ENCODE measurements at regions not wholly inside any gene's neighbourhood (a gene's known extent, or its start where the extent isn't known, plus 50 kb on each side); places are given as distances from the start of the nearest gene placed in this dataset.

- no peak overlapping the region for H3K4me3 ChIP-seq (ENCODE audit: extremely low read depth in 1 of 4, insufficient read depth in 2 of 4, low read depth in 3 of 4, low read length in 4 of 4)
- no peak overlapping the region for H3K4ac ChIP-seq (replicated peaks; ENCODE audit: insufficient read length, low read depth, low read length)
- H3K9me3 ChIP-seq (ENCODE audit: insufficient read depth in 2 of 2, low read depth in 1 of 2, low read length in 1 of 2), result no peaks in the 10 kb centered on the region
- no peak overlapping the region for H2BK20ac ChIP-seq (ENCODE audit: low read length)
- no peaks in the 10 kb centered on the region for H3K36me3 ChIP-seq (ENCODE audit: control insufficient read depth in 2 of 4, insufficient read depth in 4 of 4, low read length in 3 of 4)
- H3K79me1 ChIP-seq (ENCODE audit: low read depth, low read length), result no peaks in the 10 kb centered on the region
- H3K4me1 ChIP-seq (replicated peaks in 1 of 4; ENCODE audit: control insufficient read depth in 3 of 4, insufficient read depth in 4 of 4, low read length in 3 of 4), result no peaks in the 10 kb centered on the region
- TF ChIP-seq RXRA (IDR thresholded peaks at IDR 0.05; ENCODE audit: insufficient read depth, low read depth, low read length) (no peak), TAF1 (IDR thresholded peaks at IDR 0.05; ENCODE audit: low read depth, low read length) (no peak), HDAC6 (IDR thresholded peaks at IDR 0.05; ENCODE audit: low read depth, low read length) (no peak), SP1 (IDR thresholded peaks at IDR 0.05; ENCODE audit: low read depth, low read length) (no peak), POLR2AphosphoS5 (IDR thresholded peaks at IDR 0.05; ENCODE audit: low read depth, low read length) (no peak), CBX8 (IDR thresholded peaks at IDR 0.05; ENCODE audit: borderline replicate concordance, low read depth, low read length) (no peak), SIX5 (IDR thresholded peaks at IDR 0.05; ENCODE audit: low read depth, low read length) (no peak), E2F6 (IDR thresholded peaks at IDR 0.05) (no peak), BRCA1 (IDR thresholded peaks at IDR 0.05; ENCODE audit: low read depth, low read length) (no peak), EGR1 (IDR thresholded peaks at IDR 0.05; ENCODE audit: borderline replicate concordance, low read depth, low read length) (no peak), TAF7 (optimal IDR thresholded peaks at IDR 0.05; ENCODE audit: borderline replicate concordance, low read depth, low read length) (no peak), KDM1A (IDR thresholded peaks at IDR 0.05; ENCODE audit: borderline replicate concordance, low read length) (no peak)
- no peak overlapping the region for H4K5ac ChIP-seq (ENCODE audit: insufficient read length, low read depth, low read length)
- H4K8ac ChIP-seq (ENCODE audit: extremely low read depth, insufficient read depth, low read length), result no peak overlapping the region
- no peak overlapping the region for H2AFZ ChIP-seq (ENCODE audit: low read length)
- H2BK15ac ChIP-seq (ENCODE audit: low read length), result no peak overlapping the region
- no peak overlapping the region for H2BK12ac ChIP-seq (ENCODE audit: low read depth, low read length)
- 89% methylated on average over 8 of the region's 8 CpGs; no CpG with 5 or more reads in 1 of the 2 experiments for WGBS, 2 experiments (ENCODE audit: extremely low coverage in 1 of 2, insufficient coverage in 1 of 2, insufficient read length in 1 of 2, insufficient replicate concordance in 2 of 2, low coverage in 1 of 2, low lambda C conversion rate in 2 of 2, missing lambda C conversion rate in 1 of 2)
- H3K18ac ChIP-seq (ENCODE audit: extremely low read depth, low read length), result no peak overlapping the region
- no peak overlapping the region for H3K27ac ChIP-seq (ENCODE audit: low read depth, low read length)
- DNase-seq (ENCODE audit: low read depth in 1 of 2, low spot score in 2 of 2) (no peak), FAIRE-seq (no peak)
- ChIA-PET POLR2A (ENCODE audit: partially characterized antibody) (no interaction called here), CTCF (ENCODE audit: partially characterized antibody) (interaction anchor here (0.6 to 1.8 kb wide), 4 partner anchors 11 to 131 kb away, joined by 3 to 4 read pairs (median 3); no protein-coding TSS in a partner anchor)
- H3K56ac ChIP-seq (replicated peaks; ENCODE audit: insufficient read length, low read depth, low read length), result no peak overlapping the region
- no peak overlapping the region for H3K23ac ChIP-seq (ENCODE audit: insufficient read length)
- no peak overlapping the region for H2AK5ac ChIP-seq (ENCODE audit: low read depth, low read length)
- H4K91ac ChIP-seq (replicated peaks; ENCODE audit: insufficient read length, low read length), result no peak overlapping the region
- H3K9ac ChIP-seq (replicated peaks in 1 of 4; ENCODE audit: extremely low read depth in 1 of 4, low read depth in 3 of 4, low read length in 3 of 4), result no peak overlapping the region
- no peaks in the 10 kb centered on the region for H3K23me2 ChIP-seq (ENCODE audit: low read depth, low read length)
- H2BK120ac ChIP-seq (replicated peaks; ENCODE audit: low read depth, low read length), result no peak overlapping the region
- no peaks in the 10 kb centered on the region for H3K79me2 ChIP-seq (ENCODE audit: control insufficient read depth in 1 of 2, insufficient read depth in 2 of 2, low read length in 2 of 2)
- H3K4me2 ChIP-seq (ENCODE audit: insufficient read depth in 1 of 2, low read depth in 2 of 2, low read length in 2 of 2), result no peak overlapping the region
- H3K14ac ChIP-seq (ENCODE audit: insufficient read length), result no peak overlapping the region
- H3K27me3 ChIP-seq (replicated peaks in 1 of 4; ENCODE audit: control insufficient read depth in 3 of 4, extremely low read depth in 1 of 4, insufficient read depth in 3 of 4, low read length in 3 of 4), result no peaks in the 10 kb centered on the region
- no peaks in the 10 kb centered on the region for H4K20me1 ChIP-seq (replicated peaks in 1 of 2; ENCODE audit: control insufficient read depth in 1 of 2, insufficient read depth in 2 of 2, low read length in 2 of 2)
- H2BK5ac ChIP-seq (ENCODE audit: low read depth, low read length), result no peak overlapping the region
These were observed 156.8 kb upstream of the CLEC14A start for GRCh38 chr14:38412654-38413053.

Data from H1 (cell line).